CD4-positive, alpha-beta T cell (primary cell): ENCODE measurements at regions not wholly inside any gene's neighbourhood (a gene's known extent, or its start where the extent isn't known, plus 50 kb on each side); places are given as distances from the start of the nearest gene placed in this dataset.

ENCODE experiments used
- ATAC-seq: fragments of 200-7000 bp; cut with Tn5 transposase; one replicate; pipeline ENCODE4 v1.10.0; 2022; ENCODE audit warnings: mild to moderate bottlenecking; ENCODE audit not compliant: poor library complexity
- CTCF ChIA-PET: fragments of 350-600 bp; sonication (Branson Sonifier 250); formaldehyde crosslinking; loops from one replicate; lab custom pipeline; 2021; ENCODE audit warnings: antibody characterized with exemption, inconsistent platforms; lab: Charles Lee
- POLR2A ChIA-PET: fragments of 350-600 bp; sonication (Branson Sonifier 250); formaldehyde crosslinking; loops from one replicate; lab custom pipeline; 2021; ENCODE audit warnings: antibody characterized with exemption, inconsistent platforms; lab: Charles Lee
- DNase-seq, 14 experiments: peaks; one replicate each; pipeline ENCODE4 v3.0.0-alpha.2; 2013 to 2020; ENCODE audit warnings: mixed read lengths in 2 of 14
- H3K27ac ChIP-seq, 2 donors: one replicate each; pipeline versions ENCODE4 v1.5.1 to v1.7.0; 2013; ENCODE audit warnings: low read length in 2 of 2, low read depth in 1 of 2, mild to moderate bottlenecking in 1 of 2
- H3K27me3 ChIP-seq, 2 experiments: 1 replicate in 1 of 2; 2 replicates in 1 of 2; pipeline versions ENCODE4 v1.6.1 to v1.7.0; 2013; ENCODE audit warnings: low read length in 2 of 2, control low read depth in 1 of 2, mild to moderate bottlenecking in 1 of 2, moderate library complexity in 1 of 2; ENCODE audit not compliant: insufficient read depth in 2 of 2, control insufficient read depth in 1 of 2
- H3K36me3 ChIP-seq: one replicate; pipeline ENCODE4 v1.6.1; 2013; ENCODE audit warnings: low read length, control low read depth; ENCODE audit not compliant: insufficient read depth
- H3K4me1 ChIP-seq: one replicate; pipeline ENCODE4 v1.6.1; 2013; ENCODE audit warnings: low read length, control low read depth; ENCODE audit not compliant: insufficient read depth
- H3K4me3 ChIP-seq: one replicate; pipeline ENCODE4 v1.5.1; 2013; ENCODE audit warnings: mild to moderate bottlenecking, low read length, moderate library complexity
- H3K9me3 ChIP-seq, 2 experiments: 1 replicate in 1 of 2; 2 replicates in 1 of 2; pipeline versions ENCODE4 v1.6.1 to v1.7.0; 2013; ENCODE audit warnings: low read length in 2 of 2, mild to moderate bottlenecking in 2 of 2, control low read depth in 1 of 2, moderate library complexity in 1 of 2; ENCODE audit not compliant: control insufficient read depth in 1 of 2, insufficient read depth in 1 of 2
- H3K27ac Mint-ChIP-seq: one replicate; pipeline ENCODE4 v1.8.0; 2020; ENCODE audit warnings: mixed read lengths
- H3K27me3 Mint-ChIP-seq: one replicate; pipeline ENCODE4 v1.8.0; 2021; ENCODE audit warnings: mixed read lengths
- H3K36me3 Mint-ChIP-seq: one replicate; pipeline ENCODE4 v1.8.0; 2021; ENCODE audit warnings: low read depth, mixed read lengths
- H3K4me1 Mint-ChIP-seq: one replicate; pipeline ENCODE4 v1.8.0; 2021; ENCODE audit warnings: low read depth, mixed read lengths
- H3K4me3 Mint-ChIP-seq: one replicate; pipeline ENCODE4 v1.8.0; 2020; ENCODE audit warnings: mild to moderate bottlenecking, mixed read lengths
- H3K9me3 Mint-ChIP-seq: one replicate; pipeline ENCODE4 v1.8.0; 2020; ENCODE audit warnings: mixed read lengths
- intact Hi-C, 2 experiments: fragments of 100-400 bp; cut with DNase I in 1 of 2; cut with micrococcal nuclease in 1 of 2; formaldehyde crosslinking; loops; one replicate each; pipeline versions ENCODE4 v1.15.1 to v1.9.0; 2023 to 2025; cut with DNase I, micrococcal nuclease
- TF ChIP-seq, protein P1 (sequence below): fragments of 200-600 bp; IDR thresholded peaks from one replicate; pipeline ENCODE4 v1.8.0; 2022; ENCODE audit warnings: antibody characterized with exemption, mild to moderate bottlenecking

DNA sequence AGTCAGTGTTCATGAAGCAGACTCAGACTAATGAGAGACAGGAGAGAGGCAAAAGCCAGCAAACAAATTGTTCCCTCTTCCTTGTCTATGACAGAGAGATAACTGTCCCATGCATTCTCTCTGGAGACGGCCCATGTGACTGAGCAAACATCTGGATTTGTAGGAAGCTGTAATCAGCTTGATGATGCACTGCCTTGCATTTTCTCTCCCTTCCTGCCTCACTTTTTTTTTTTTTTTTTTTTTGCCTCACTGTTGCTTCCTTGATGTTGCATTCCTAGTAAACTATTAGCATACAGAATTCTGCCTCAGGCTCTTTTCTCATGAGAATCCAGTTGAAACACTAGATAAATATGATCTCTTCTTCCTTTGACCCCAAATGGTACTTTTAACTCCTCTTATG lies 134.5 kb downstream of the HHIPL2 start:
- ChIA-PET POLR2A (no interaction called here), CTCF (no interaction called here)
- Mint-ChIP-seq H3K4me3 (no peak overlapping the region), H3K4me1 (peaks cover 25% of the 10 kb centered on the region), H3K27me3 (no peaks in the 10 kb centered on the region), H3K36me3 (peaks cover 27% of the 10 kb centered on the region), H3K27ac (no peak overlapping the region), H3K9me3 (peaks cover 5% of the 10 kb centered on the region)
- DNase-seq (no peak), ATAC-seq (no peak)
- peaks cover 15% of the 10 kb centered on the region for H3K4me1 ChIP-seq
- H3K27me3 ChIP-seq = no peaks in the 10 kb centered on the region
- no peak overlapping the region for H3K4me3 ChIP-seq
- TF ChIP-seq, protein P1, sequence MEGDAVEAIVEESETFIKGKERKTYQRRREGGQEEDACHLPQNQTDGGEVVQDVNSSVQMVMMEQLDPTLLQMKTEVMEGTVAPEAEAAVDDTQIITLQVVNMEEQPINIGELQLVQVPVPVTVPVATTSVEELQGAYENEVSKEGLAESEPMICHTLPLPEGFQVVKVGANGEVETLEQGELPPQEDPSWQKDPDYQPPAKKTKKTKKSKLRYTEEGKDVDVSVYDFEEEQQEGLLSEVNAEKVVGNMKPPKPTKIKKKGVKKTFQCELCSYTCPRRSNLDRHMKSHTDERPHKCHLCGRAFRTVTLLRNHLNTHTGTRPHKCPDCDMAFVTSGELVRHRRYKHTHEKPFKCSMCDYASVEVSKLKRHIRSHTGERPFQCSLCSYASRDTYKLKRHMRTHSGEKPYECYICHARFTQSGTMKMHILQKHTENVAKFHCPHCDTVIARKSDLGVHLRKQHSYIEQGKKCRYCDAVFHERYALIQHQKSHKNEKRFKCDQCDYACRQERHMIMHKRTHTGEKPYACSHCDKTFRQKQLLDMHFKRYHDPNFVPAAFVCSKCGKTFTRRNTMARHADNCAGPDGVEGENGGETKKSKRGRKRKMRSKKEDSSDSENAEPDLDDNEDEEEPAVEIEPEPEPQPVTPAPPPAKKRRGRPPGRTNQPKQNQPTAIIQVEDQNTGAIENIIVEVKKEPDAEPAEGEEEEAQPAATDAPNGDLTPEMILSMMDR = no peak
- no peaks in the 10 kb centered on the region for H3K36me3 ChIP-seq
- peaks cover 0 to 3% of the 10 kb centered on the region in 2 experiments for H3K9me3 ChIP-seq
- H3K27ac ChIP-seq = no peak overlapping the region
- intact Hi-C loops = no loop called here

DNA sequence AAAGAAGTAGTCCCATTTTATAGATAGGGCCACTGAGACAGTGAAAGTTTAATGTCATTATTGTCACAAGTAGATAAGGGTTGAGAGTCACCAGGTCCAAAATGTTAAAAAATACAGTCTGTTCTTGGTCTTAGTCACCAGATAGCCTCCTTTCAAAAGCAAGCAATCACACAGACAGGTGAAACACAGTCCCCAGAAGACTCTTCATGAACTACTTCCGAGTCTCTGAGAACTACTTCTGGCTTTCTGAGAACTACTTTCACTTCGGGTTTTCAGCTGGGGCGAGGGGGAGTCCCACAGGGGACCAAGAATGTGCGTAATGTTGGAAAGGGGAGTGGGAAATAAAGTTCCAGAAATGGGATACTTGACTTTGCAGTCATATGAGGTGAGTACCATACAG lies 143.2 kb downstream of the HHIPL2 start:
- Histone ChIP-seq H3K9me3 (no peaks in the 10 kb centered on the region), H3K27ac (no peak overlapping the region), H3K27me3 (no peaks in the 10 kb centered on the region), H3K4me3 (peak overlapping the region; percentile 43), H3K36me3 (no peaks in the 10 kb centered on the region), H3K4me1 (no peaks in the 10 kb centered on the region)
- TF ChIP-seq, protein P1 = no peak
- Mint-ChIP-seq H3K4me1 (no peaks in the 10 kb centered on the region), H3K4me3 (peak overlapping the region; percentile 81), H3K27me3 (no peaks in the 10 kb centered on the region), H3K27ac (no peak overlapping the region), H3K9me3 (peaks cover 5% of the 10 kb centered on the region), H3K36me3 (no peaks in the 10 kb centered on the region)
- ATAC-seq = no peak
- intact Hi-C loops = no loop called here
- ChIA-PET POLR2A (interaction anchor here (0.9 kb wide), 1 partner anchor 60 kb away, joined by 3 read pairs; no protein-coding TSS in a partner anchor), CTCF (no interaction called here)
- peak in 1 of 14 experiments; percentile 46 for DNase-seq

DNA sequence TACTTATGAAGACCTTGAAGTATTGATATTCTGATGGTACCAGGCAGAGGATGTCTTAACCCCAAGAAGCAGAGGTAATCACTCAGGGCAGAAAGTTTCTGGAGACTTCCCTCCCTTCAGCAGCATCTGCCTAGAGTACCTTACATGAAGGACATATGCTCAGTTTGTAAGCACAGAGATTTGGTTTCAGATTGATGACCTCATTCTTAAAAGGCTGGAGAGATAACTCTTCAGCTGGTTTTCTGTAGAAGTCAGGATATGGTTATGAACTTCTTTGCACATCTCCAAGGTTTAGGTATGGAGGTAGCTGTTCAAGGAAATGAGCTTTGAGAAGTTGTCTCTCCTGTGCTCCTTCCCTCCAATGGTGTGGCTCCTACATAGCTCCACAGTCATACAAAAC lies 148.7 kb downstream of the HHIPL2 start:
- Mint-ChIP-seq H3K4me1 (no peaks in the 10 kb centered on the region), H3K27ac (no peak overlapping the region), H3K27me3 (no peaks in the 10 kb centered on the region), H3K9me3 (peaks cover 2% of the 10 kb centered on the region), H3K36me3 (no peaks in the 10 kb centered on the region), H3K4me3 (no peak overlapping the region)
- Histone ChIP-seq H3K9me3 (no peaks in the 10 kb centered on the region), H3K27me3 (no peaks in the 10 kb centered on the region), H3K4me3 (no peak overlapping the region), H3K27ac (no peak overlapping the region), H3K4me1 (no peaks in the 10 kb centered on the region), H3K36me3 (no peaks in the 10 kb centered on the region)
- TF ChIP-seq, protein P1 = no peak
- intact Hi-C loops = no loop called here
- DNase-seq (no peak), ATAC-seq (no peak)
- CTCF ChIA-PET = no interaction called here
- POLR2A ChIA-PET = no interaction called here
